ENCODE measurements at regions not wholly inside any gene's neighbourhood (a gene's known extent, or its start where the extent isn't known, plus 50 kb on each side); places are given as distances from the start of the nearest gene placed in this dataset.

- DNase-seq (ENCODE audit: low read depth in 2 of 2) = no peak
Observed at GRCh38 chr7:46678421-46678820, 757.3 kb upstream of the IGFBP3 start.

GRCh38 chr7:46675456-46675855 is 754.4 kb upstream of the IGFBP3 start:
- no peak for DNase-seq (ENCODE audit: low read depth in 2 of 2)

- DNase-seq (ENCODE audit: low read depth in 2 of 2) = no peak
Observed at GRCh38 chr7:46672861-46673260, 751.8 kb upstream of the IGFBP3 start.

GRCh38 chr7:46671108-46671769 is 750.2 kb upstream of the IGFBP3 start:
- no peak for DNase-seq (ENCODE audit: low read depth in 2 of 2)

- DNase-seq (ENCODE audit: low read depth in 2 of 2) = no peak
Observed at GRCh38 chr7:46669028-46669427, 748.0 kb upstream of the IGFBP3 start.

- DNase-seq (ENCODE audit: low read depth in 2 of 2) = no peak
Observed at GRCh38 chr7:46664453-46664852, 743.4 kb upstream of the IGFBP3 start.

- DNase-seq (ENCODE audit: low read depth in 2 of 2) = no peak
Observed at GRCh38 chr7:46663025-46663424, 742.0 kb upstream of the IGFBP3 start.

GRCh38 chr7:46661431-46661830 is 740.4 kb upstream of the IGFBP3 start:
- DNase-seq (ENCODE audit: low read depth in 2 of 2) = no peak

- DNase-seq (ENCODE audit: low read depth in 2 of 2) = no peak
Observed at GRCh38 chr7:46660402-46660980, 739.4 kb upstream of the IGFBP3 start.

GRCh38 chr7:46658281-46658680 is 737.2 kb upstream of the IGFBP3 start:
- DNase-seq (ENCODE audit: low read depth in 2 of 2) = no peak

- no peak for DNase-seq (ENCODE audit: low read depth in 2 of 2)
Observed at GRCh38 chr7:46654546-46655443, 733.7 kb upstream of the IGFBP3 start.

GRCh38 chr7:46653848-46654247 is 732.8 kb upstream of the IGFBP3 start:
- DNase-seq (ENCODE audit: low read depth in 2 of 2) = no peak

GRCh38 chr7:46652317-46652716 is 731.2 kb upstream of the IGFBP3 start:
- no peak for DNase-seq (ENCODE audit: low read depth in 2 of 2)

GRCh38 chr7:46651561-46652088 is 730.6 kb upstream of the IGFBP3 start:
- no peak for DNase-seq (ENCODE audit: low read depth in 2 of 2)

GRCh38 chr7:46651070-46651469 is 730.0 kb upstream of the IGFBP3 start:
- DNase-seq (ENCODE audit: low read depth in 2 of 2) = no peak

- DNase-seq (ENCODE audit: low read depth in 2 of 2) = no peak
Observed at GRCh38 chr7:46649876-46650275, 728.8 kb upstream of the IGFBP3 start.

GRCh38 chr7:46637793-46638735 is 717.0 kb upstream of the IGFBP3 start:
- no peak for DNase-seq (ENCODE audit: low read depth in 2 of 2)

- no peak for DNase-seq (ENCODE audit: low read depth in 2 of 2)
Observed at GRCh38 chr7:46636022-46636421, 715.0 kb upstream of the IGFBP3 start.

- DNase-seq (ENCODE audit: low read depth in 2 of 2) = no peak
Observed at GRCh38 chr7:46633630-46634240, 712.7 kb upstream of the IGFBP3 start.

GRCh38 chr7:46633200-46633599 is 712.1 kb upstream of the IGFBP3 start:
- DNase-seq (ENCODE audit: low read depth in 2 of 2) = no peak

- no peak for DNase-seq (ENCODE audit: low read depth in 2 of 2)
Observed at GRCh38 chr7:46630031-46630430, 709.0 kb upstream of the IGFBP3 start.

All from stimulated activated CD8-positive, alpha-beta memory T cell treated with anti-CD3 and anti-CD28 coated beads, Interleukin-2, amount 100 ng/mL, for 48 hours (primary cell).